Lung (tissue), 11 donors: ENCODE measurements at regions not wholly inside any gene's neighbourhood (a gene's known extent, or its start where the extent isn't known, plus 50 kb on each side); places are given as distances from the start of the nearest gene placed in this dataset.

ENCODE experiments used
- ATAC-seq: fragments of 200-7000 bp; cut with Tn5 transposase; one replicate; pipeline ENCODE4 v1.9.1; 2020; ENCODE audit warnings: moderate number of reproducible peaks; ENCODE audit not compliant: insufficient read depth, low FRiP score
- DNase-seq, 3 donors: peaks; one replicate each; pipeline ENCODE4 v3.0.0-alpha.2; 2013 to 2017
- H3K27ac ChIP-seq, 2 donors: one replicate each; pipeline ENCODE4 v1.5.1; 2013; ENCODE audit warnings: mild to moderate bottlenecking in 2 of 2, moderate library complexity in 2 of 2, control low read depth in 1 of 2, inconsistent platforms in 1 of 2, low read depth in 1 of 2, low read length in 1 of 2
- H3K27me3 ChIP-seq, 3 donors: one replicate each; pipeline ENCODE4 v1.5.1; 2013; ENCODE audit warnings: low read length in 2 of 3; ENCODE audit not compliant: control insufficient read depth in 3 of 3, insufficient read depth in 3 of 3
- H3K36me3 ChIP-seq, 4 donors: one replicate each; pipeline ENCODE4 v1.5.1; 2013; ENCODE audit warnings: low read length in 4 of 4, mild to moderate bottlenecking in 1 of 4, moderate library complexity in 1 of 4; ENCODE audit not compliant: control insufficient read depth in 4 of 4, insufficient read depth in 4 of 4
- H3K4me1 ChIP-seq, 5 donors: one replicate each; pipeline ENCODE4 v1.5.1; 2013; ENCODE audit warnings: low read length in 5 of 5, mild to moderate bottlenecking in 2 of 5, moderate library complexity in 1 of 5; ENCODE audit not compliant: control insufficient read depth in 5 of 5, insufficient read depth in 5 of 5
- H3K4me3 ChIP-seq: one replicate; pipeline ENCODE4 v1.5.1; 2013; ENCODE audit warnings: mild to moderate bottlenecking, control low read depth, moderate library complexity
- H3K9ac ChIP-seq, 2 donors: one replicate each; pipeline ENCODE4 v1.5.1; 2013; ENCODE audit warnings: low read length in 2 of 2, control low read depth in 1 of 2; ENCODE audit not compliant: insufficient read depth in 1 of 2
- H3K9me3 ChIP-seq, 4 donors: one replicate each; pipeline ENCODE4 v1.5.1; 2013; ENCODE audit warnings: low read length in 3 of 4, mild to moderate bottlenecking in 1 of 4, moderate library complexity in 1 of 4; ENCODE audit not compliant: control insufficient read depth in 4 of 4, insufficient read depth in 3 of 4
- WGBS, 2 donors: extraction: QIAGEN DNeasy Blood & Tissue Kit; methylation state at CpG; one replicate each; pipeline ENCODE4 v1.1.7; 2013; 5-methylcytosine and 5-hydroxymethylcytosine counted together
- TF ChIP-seq, protein P1 (sequence below): IDR thresholded peaks from 2 replicates; pipeline ENCODE4 v1.5.1; 2012; ENCODE audit warnings: mild to moderate bottlenecking; ENCODE audit errors: control extremely low read depth, extremely low read depth
- donor health status: control.
- donor health status: control.
- donor health status: Bipolar disorder and iron deficiency.
- donor health status: healthy.
- donor health status: DM: yes; HTN: yes; CAD: no.

DNA sequence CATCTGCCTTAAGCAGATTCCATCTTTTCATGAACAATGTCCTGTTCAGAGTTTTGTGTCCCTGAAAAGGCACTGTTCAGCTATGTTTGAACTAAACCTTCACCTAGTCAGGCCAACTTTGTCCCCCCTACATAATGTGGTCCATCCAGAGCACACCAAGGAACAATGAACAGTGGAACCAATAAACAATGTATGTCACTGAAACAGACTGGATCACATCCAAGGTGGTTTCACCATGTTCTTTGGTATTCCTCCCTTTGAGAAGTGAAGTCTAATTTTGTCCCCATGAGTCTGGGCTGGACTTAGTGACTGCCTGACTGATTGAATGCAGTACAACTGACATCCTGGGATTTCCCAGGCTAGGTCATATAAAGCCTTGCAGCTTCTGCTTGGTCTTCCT is 174.5 kb downstream of the SLC24A2 start:
- H3K9ac ChIP-seq, result no peak overlapping the region
- no peaks in the 10 kb centered on the region for H3K4me1 ChIP-seq
- ATAC-seq, result no peak
- H3K4me3 ChIP-seq, result no peak overlapping the region
- H3K9me3 ChIP-seq, result peaks cover 0 to 3% (median 0%) of the 10 kb centered on the region in 4 donors
- no peaks in the 10 kb centered on the region for H3K27me3 ChIP-seq
- TF ChIP-seq, protein P1, sequence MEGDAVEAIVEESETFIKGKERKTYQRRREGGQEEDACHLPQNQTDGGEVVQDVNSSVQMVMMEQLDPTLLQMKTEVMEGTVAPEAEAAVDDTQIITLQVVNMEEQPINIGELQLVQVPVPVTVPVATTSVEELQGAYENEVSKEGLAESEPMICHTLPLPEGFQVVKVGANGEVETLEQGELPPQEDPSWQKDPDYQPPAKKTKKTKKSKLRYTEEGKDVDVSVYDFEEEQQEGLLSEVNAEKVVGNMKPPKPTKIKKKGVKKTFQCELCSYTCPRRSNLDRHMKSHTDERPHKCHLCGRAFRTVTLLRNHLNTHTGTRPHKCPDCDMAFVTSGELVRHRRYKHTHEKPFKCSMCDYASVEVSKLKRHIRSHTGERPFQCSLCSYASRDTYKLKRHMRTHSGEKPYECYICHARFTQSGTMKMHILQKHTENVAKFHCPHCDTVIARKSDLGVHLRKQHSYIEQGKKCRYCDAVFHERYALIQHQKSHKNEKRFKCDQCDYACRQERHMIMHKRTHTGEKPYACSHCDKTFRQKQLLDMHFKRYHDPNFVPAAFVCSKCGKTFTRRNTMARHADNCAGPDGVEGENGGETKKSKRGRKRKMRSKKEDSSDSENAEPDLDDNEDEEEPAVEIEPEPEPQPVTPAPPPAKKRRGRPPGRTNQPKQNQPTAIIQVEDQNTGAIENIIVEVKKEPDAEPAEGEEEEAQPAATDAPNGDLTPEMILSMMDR, result no peak
- no peaks in the 10 kb centered on the region for H3K36me3 ChIP-seq
- no peak overlapping the region for H3K27ac ChIP-seq
- DNase-seq, result no peak

DNA sequence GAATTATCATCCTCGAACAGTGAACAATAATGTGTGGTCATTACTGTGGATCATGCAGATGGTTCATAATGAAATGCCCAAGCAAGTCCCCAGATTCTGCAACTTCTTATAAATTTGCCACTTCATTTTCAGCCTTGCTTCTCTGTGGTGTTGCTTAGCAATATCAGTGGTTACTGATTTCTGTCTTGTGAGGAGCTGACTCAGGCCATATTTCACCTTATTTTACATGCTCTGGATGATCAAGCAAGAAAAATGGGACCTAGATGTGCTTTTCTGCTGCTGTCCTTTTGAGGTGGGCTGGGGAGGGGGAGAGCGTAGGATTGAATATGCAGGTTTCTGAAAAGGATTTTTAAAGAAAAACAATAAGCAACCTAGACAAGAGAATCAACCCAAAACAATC is 188.3 kb downstream of the SLC24A2 start:
- TF ChIP-seq, protein P1, result no peak
- 85 to 89% methylated on average over 2 of the region's 2 CpGs for WGBS, 2 donors
- Histone ChIP-seq H3K36me3 (no peaks in the 10 kb centered on the region), H3K9me3 (no peaks in the 10 kb centered on the region), H3K27ac (no peak overlapping the region), H3K27me3 (peaks cover 0 to 2% (median 0%) of the 10 kb centered on the region in 3 donors), H3K4me1 (no peaks in the 10 kb centered on the region), H3K4me3 (no peak overlapping the region), H3K9ac (no peak overlapping the region)
- ATAC-seq (no peak), DNase-seq (no peak)

DNA sequence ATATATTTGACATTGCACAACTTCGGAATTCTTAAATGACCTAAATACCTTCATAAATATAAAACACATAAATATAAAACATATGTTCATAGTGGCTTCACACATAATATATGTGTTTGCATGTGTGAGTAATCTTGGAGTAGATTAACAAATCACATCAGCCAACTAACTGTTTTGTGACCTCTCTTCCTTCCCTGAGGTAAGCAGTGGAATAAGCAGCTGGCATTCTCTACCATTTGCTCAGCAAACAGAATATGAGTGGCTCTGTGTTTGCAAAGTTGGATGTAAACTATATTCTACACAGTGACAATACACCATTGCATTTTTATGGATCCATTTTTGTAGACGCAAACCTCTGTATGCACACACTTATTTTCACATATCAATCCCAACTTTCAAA is 189.9 kb downstream of the ACER2 start:
- TF ChIP-seq, protein P1, result no peak
- no peak overlapping the region for H3K9ac ChIP-seq

DNA sequence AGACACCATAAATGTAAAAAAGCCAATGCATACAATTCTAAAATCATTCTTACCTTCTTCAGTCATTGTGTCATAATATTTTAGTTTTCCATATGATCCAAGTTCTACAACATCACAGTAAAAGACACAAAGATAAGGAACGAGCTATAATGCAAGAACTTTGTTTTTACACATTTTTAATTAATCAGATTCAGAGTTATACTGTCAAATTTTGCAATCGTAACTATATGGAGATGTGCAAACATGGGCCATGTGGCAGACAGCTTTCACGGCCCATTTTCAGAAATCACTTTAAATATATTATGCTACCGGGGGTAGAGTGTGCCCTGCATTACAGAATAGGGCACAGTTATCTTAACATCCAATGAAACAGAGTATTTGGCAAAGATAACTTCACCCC is 188.4 kb downstream of the ACER2 start:
- no peak overlapping the region for H3K4me3 ChIP-seq
- ATAC-seq, result no peak
- no peaks in the 10 kb centered on the region for H3K4me1 ChIP-seq
- no peaks in the 10 kb centered on the region for H3K27me3 ChIP-seq
- no peak for DNase-seq
- H3K9ac ChIP-seq, result no peak overlapping the region
- H3K36me3 ChIP-seq, result no peaks in the 10 kb centered on the region
- no peak overlapping the region for H3K27ac ChIP-seq
- TF ChIP-seq, protein P1, result no peak
- H3K9me3 ChIP-seq, result no peaks in the 10 kb centered on the region
- WGBS, 2 donors, result 73 to 83% methylated on average over 4 of the region's 4 CpGs

More for the DNA sequence above, 189.9 kb downstream of the ACER2 start:
- H3K27me3 ChIP-seq, result peaks cover 0 to under 1% (median 0%) of the 10 kb centered on the region in 3 donors
- no peak for ATAC-seq
- no peak overlapping the region for H3K4me3 ChIP-seq
- H3K9me3 ChIP-seq, result no peaks in the 10 kb centered on the region
- H3K36me3 ChIP-seq, result no peaks in the 10 kb centered on the region
- no peak for DNase-seq
- no peak overlapping the region for H3K27ac ChIP-seq
- H3K4me1 ChIP-seq, result no peaks in the 10 kb centered on the region
- 80 to 81% methylated on average over 2 of the region's 2 CpGs for WGBS, 2 donors
